Osteocyte (in vitro differentiated cells): ENCODE measurements at regions not wholly inside any gene's neighbourhood (a gene's known extent, or its start where the extent isn't known, plus 50 kb on each side); places are given as distances from the start of the nearest gene placed in this dataset.

ENCODE experiments used
- DNase-seq: peaks from one replicate; pipeline ENCODE4 v3.0.0; 2021; ENCODE audit warnings: mixed read lengths; ENCODE audit not compliant: unreplicated experiment; ENCODE audit errors: extremely low spot score
- H3K27ac Mint-ChIP-seq: one replicate; pipeline ENCODE4 v1.8.0; 2021; ENCODE audit warnings: mild to moderate bottlenecking, mixed read lengths; ENCODE audit not compliant: unreplicated experiment
- H3K27me3 Mint-ChIP-seq: one replicate; pipeline ENCODE4 v1.8.0; 2021; ENCODE audit warnings: mixed read lengths; ENCODE audit not compliant: unreplicated experiment
- H3K36me3 Mint-ChIP-seq: one replicate; pipeline ENCODE4 v1.8.0; 2021; ENCODE audit warnings: mixed read lengths; ENCODE audit not compliant: unreplicated experiment
- H3K4me1 Mint-ChIP-seq: one replicate; pipeline ENCODE4 v1.8.0; 2021; ENCODE audit warnings: mixed read lengths; ENCODE audit not compliant: unreplicated experiment
- H3K4me3 Mint-ChIP-seq: one replicate; pipeline ENCODE4 v1.8.0; 2021; ENCODE audit warnings: mild to moderate bottlenecking, moderate library complexity, mixed read lengths; ENCODE audit not compliant: unreplicated experiment
- H3K9me3 Mint-ChIP-seq: one replicate; pipeline ENCODE4 v1.8.0; 2021; ENCODE audit warnings: mixed read lengths; ENCODE audit not compliant: unreplicated experiment
- TF ChIP-seq, protein P1 (sequence below): fragments of 200-600 bp; sonication (generic); IDR thresholded peaks from 2 replicates; pipeline ENCODE4 v1.5.0; 2021; ENCODE audit warnings: antibody characterized with exemption, mild to moderate bottlenecking, moderate library complexity

DNA sequence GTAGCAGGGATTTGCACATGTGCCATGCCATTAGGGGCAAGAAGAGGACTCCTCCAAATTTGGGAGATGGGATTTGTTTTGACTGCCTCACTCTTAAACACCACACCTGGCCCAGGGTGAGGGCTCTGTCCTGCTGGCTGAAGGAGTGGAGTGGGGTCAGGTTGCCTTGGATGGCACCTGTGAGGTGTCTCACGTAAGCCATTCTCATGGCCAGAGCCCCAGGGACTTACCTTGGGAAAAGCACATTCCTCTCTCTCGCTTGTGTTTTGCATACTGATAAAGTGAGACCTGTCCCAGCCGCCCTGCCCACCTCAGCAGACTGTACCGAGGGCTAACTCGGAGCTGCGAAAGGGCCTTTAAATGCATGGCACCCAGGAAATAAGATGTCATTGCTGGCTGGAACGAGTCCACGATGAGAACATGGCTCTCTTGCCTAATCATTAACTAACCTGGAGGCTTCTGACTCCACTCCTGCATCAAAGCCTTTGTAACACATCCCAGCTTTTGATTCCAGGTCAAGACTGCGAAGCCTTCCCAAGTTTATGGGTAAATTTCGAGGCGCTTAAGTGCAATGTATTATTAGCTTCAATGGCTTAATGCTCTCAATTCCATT is 184.0 kb upstream of the RNF32 start:
- H3K4me1 Mint-ChIP-seq, result no peaks in the 10 kb centered on the region
- H3K27ac Mint-ChIP-seq, result no peak overlapping the region
- no peak overlapping the region for H3K4me3 Mint-ChIP-seq
- H3K9me3 Mint-ChIP-seq, result peaks cover 11% of the 10 kb centered on the region
- TF ChIP-seq, protein P1, sequence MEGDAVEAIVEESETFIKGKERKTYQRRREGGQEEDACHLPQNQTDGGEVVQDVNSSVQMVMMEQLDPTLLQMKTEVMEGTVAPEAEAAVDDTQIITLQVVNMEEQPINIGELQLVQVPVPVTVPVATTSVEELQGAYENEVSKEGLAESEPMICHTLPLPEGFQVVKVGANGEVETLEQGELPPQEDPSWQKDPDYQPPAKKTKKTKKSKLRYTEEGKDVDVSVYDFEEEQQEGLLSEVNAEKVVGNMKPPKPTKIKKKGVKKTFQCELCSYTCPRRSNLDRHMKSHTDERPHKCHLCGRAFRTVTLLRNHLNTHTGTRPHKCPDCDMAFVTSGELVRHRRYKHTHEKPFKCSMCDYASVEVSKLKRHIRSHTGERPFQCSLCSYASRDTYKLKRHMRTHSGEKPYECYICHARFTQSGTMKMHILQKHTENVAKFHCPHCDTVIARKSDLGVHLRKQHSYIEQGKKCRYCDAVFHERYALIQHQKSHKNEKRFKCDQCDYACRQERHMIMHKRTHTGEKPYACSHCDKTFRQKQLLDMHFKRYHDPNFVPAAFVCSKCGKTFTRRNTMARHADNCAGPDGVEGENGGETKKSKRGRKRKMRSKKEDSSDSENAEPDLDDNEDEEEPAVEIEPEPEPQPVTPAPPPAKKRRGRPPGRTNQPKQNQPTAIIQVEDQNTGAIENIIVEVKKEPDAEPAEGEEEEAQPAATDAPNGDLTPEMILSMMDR, result no peak
- no peaks in the 10 kb centered on the region for H3K27me3 Mint-ChIP-seq
- no peak for DNase-seq
- no peaks in the 10 kb centered on the region for H3K36me3 Mint-ChIP-seq

DNA sequence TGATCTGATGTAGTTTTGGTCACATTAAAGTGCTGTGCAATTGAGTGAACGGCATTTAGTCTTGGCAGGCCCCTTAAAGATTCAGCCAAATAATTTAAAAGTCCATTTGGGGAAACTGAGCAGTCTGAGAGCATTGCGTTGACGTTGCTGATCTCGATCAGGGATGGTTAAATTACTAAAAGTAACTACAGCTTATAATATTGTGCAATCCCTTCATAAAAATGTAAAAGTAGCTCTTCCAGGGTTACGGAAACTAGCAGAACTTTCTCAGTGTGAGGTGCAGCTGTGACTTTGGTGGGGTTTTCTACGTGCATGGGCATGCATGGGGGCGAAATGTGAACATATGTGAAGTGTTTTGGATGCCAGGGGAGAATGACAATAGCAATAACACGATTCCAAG is 184.5 kb upstream of the RNF32 start:
- H3K36me3 Mint-ChIP-seq, result no peaks in the 10 kb centered on the region
- no peaks in the 10 kb centered on the region for H3K4me1 Mint-ChIP-seq
- TF ChIP-seq, protein P1, result no peak
- H3K4me3 Mint-ChIP-seq, result no peak overlapping the region
- H3K27me3 Mint-ChIP-seq, result no peaks in the 10 kb centered on the region
- H3K27ac Mint-ChIP-seq, result no peak overlapping the region
- DNase-seq, result no peak
- peaks cover 11% of the 10 kb centered on the region for H3K9me3 Mint-ChIP-seq

DNA sequence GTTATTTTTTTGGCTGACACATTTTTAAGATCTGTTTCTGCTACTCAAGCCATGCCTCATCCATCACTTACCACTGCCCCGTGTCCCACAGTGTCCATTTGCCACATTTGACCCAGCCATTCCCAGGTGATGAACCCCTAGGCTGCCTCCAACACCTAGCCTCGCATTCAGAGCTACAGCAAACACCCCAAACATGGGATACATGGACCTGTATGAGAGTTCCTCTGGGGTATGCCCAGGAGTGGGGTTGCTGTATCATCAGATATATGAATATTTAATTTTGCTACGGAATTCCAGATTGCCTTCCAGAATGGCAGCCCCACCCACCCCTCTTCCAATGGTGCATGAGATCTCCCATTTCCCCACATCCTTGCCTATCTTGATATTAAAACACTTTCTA is 190.1 kb upstream of the RNF32 start:
- Mint-ChIP-seq H3K4me1 (no peaks in the 10 kb centered on the region), H3K27me3 (no peaks in the 10 kb centered on the region), H3K27ac (no peak overlapping the region), H3K4me3 (no peak overlapping the region), H3K9me3 (no peaks in the 10 kb centered on the region), H3K36me3 (no peaks in the 10 kb centered on the region)
- TF ChIP-seq, protein P1, result no peak
- no peak for DNase-seq

DNA sequence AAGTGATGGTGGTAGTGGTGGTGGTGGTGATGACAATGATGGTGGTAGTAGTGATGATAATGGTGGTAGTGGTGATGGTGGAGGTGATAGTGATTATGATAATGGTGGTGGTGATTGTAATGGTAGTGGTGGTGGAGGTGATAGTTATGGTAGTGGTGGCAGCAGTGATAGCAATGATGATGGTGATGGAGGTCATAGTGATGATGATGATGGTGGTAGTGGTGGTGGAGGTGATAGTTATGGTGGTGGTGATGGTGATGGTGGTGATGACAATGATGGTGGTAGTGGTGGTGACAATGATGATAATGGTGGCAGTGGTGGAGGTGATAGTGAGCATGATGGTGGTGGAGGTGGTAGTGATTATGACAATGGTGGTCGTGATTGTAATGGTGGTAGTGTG is 191.7 kb upstream of the RNF32 start:
- no peaks in the 10 kb centered on the region for H3K4me1 Mint-ChIP-seq
- H3K9me3 Mint-ChIP-seq, result peaks cover under 1% of the 10 kb centered on the region
- H3K4me3 Mint-ChIP-seq, result no peak overlapping the region
- no peaks in the 10 kb centered on the region for H3K36me3 Mint-ChIP-seq
- no peaks in the 10 kb centered on the region for H3K27me3 Mint-ChIP-seq
- TF ChIP-seq, protein P1, result no peak
- DNase-seq, result no peak
- H3K27ac Mint-ChIP-seq, result no peak overlapping the region

DNA sequence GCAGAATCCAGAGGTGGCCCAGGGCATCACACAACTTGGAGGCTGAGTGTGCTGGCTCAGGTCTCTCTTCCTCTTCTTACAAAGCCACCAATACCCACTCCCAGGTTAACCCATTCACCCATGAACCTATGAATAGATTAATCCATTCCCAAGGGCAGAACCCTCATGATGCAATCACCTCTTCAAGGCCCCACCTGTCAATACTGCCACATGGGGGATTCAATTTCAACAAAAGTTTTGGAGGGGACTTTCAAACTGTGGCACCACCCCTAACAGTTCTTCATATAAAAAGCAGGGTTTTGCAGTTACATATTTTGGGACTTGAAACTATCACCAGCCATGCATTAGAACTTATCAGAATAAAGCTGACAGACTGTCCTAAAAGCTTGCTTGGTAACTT is 193.6 kb upstream of the RNF32 start:
- no peak for DNase-seq
- no peaks in the 10 kb centered on the region for H3K36me3 Mint-ChIP-seq
- TF ChIP-seq, protein P1, result no peak
- peaks cover 5% of the 10 kb centered on the region for H3K9me3 Mint-ChIP-seq
- H3K27me3 Mint-ChIP-seq, result no peaks in the 10 kb centered on the region
- H3K27ac Mint-ChIP-seq, result no peak overlapping the region
- no peaks in the 10 kb centered on the region for H3K4me1 Mint-ChIP-seq
- H3K4me3 Mint-ChIP-seq, result no peak overlapping the region
